ENCODE measurements at regions not wholly inside any gene's neighbourhood (a gene's known extent, or its start where the extent isn't known, plus 50 kb on each side); places are given as distances from the start of the nearest gene placed in this dataset.

- Histone ChIP-seq H3K36me3 (replicated peaks in 1 of 2; ENCODE audit: control insufficient read depth in 1 of 2, insufficient read depth in 2 of 2, low read length in 1 of 2) (no peaks in the 10 kb centered on the region), H4K20me1 (ENCODE audit: insufficient read depth) (no peaks in the 10 kb centered on the region), H3K4me1 (ENCODE audit: control insufficient read depth in 1 of 2, insufficient read depth in 2 of 2, low read depth in 1 of 2, low read length in 1 of 2) (no peaks in the 10 kb centered on the region; a peak in 1 of 4 replicates), H3K4me3 (ENCODE audit: low read depth in 2 of 2, low read length in 1 of 2) (no peak overlapping the region), H3K9me2 (no peaks in the 10 kb centered on the region), H2AFZ (ENCODE audit: low read depth) (no peak overlapping the region), H3K9ac (no peak overlapping the region), H3K27ac (ENCODE audit: low read depth in 2 of 2, low read length in 1 of 2) (no peak overlapping the region), H3F3A (replicated peaks; ENCODE audit: insufficient read depth) (no peaks in the 10 kb centered on the region), H3K9me3 (no peaks in the 10 kb centered on the region), H3K4me2 (no peak overlapping the region), H3K79me2 (ENCODE audit: insufficient read depth) (no peaks in the 10 kb centered on the region), H3K27me3 (ENCODE audit: insufficient read depth) (no peaks in the 10 kb centered on the region; the same call in 1 of the 2 replicates)
- TF ChIP-seq POLR2AphosphoS5 (IDR thresholded peaks at IDR 0.05; ENCODE audit: low read depth, low read length): no peak
- TF ChIP-seq ZBTB33 (IDR thresholded peaks at IDR 0.05; ENCODE audit: borderline replicate concordance, low read depth): no peak
- TF ChIP-seq MXI1 (IDR thresholded peaks at IDR 0.05; ENCODE audit: low read depth, low read length): no peak
- TF ChIP-seq YY1 (IDR thresholded peaks at IDR 0.05; ENCODE audit: low read depth): no peak
- TF ChIP-seq MAX (IDR thresholded peaks at IDR 0.05; ENCODE audit: low read depth): no peak
- no peak for TF ChIP-seq FOXJ3 (CRISPR knock-in tag; IDR thresholded peaks at IDR 0.05)
- TF ChIP-seq RAD21 (IDR thresholded peaks at IDR 0.05; ENCODE audit: low read length): no peak
- TF ChIP-seq SMC3 (IDR thresholded peaks at IDR 0.05; ENCODE audit: low read depth, low read length): no peak
- TF ChIP-seq TCF12 (IDR thresholded peaks at IDR 0.05): no peak
- TF ChIP-seq PBX3 (IDR thresholded peaks at IDR 0.05): no peak
- TF ChIP-seq FOSL2 (IDR thresholded peaks at IDR 0.05; ENCODE audit: borderline replicate concordance, low read depth): no peak
- no peak for TF ChIP-seq MEF2A (IDR thresholded peaks at IDR 0.05; ENCODE audit: borderline replicate concordance, low read depth)
- TF ChIP-seq USF2 (IDR thresholded peaks at IDR 0.05; ENCODE audit: borderline replicate concordance, low read depth, low read length): no peak
- TF ChIP-seq FOXM1 (IDR thresholded peaks at IDR 0.05; ENCODE audit: low read depth): no peak
- no peak for TF ChIP-seq RXRA (IDR thresholded peaks at IDR 0.05; ENCODE audit: borderline replicate concordance, low read depth)
- TF ChIP-seq TEAD4 (IDR thresholded peaks at IDR 0.05; ENCODE audit: borderline replicate concordance, insufficient read depth): no peak
- no peak for TF ChIP-seq TAF1 (IDR thresholded peaks at IDR 0.05; ENCODE audit: borderline replicate concordance, low read depth, low read length)
- TF ChIP-seq GATA2 (CRISPR knock-in tag; IDR thresholded peaks at IDR 0.05): no peak
- TF ChIP-seq GABPA (IDR thresholded peaks at IDR 0.05; ENCODE audit: low read depth): no peak
- TF ChIP-seq EP300 (IDR thresholded peaks at IDR 0.05; ENCODE audit: borderline replicate concordance in 1 of 2, low read depth in 1 of 2, low read length in 1 of 2): no peak
- ChIA-PET CTCF (interaction anchor here (0.6 to 22.8 kb wide), 3 partner anchors 34 to 98 kb away, joined by 3 to 175 read pairs (median 15); no protein-coding TSS in a partner anchor), POLR2A (interaction anchor here (0.5 kb wide), 1 partner anchor 62 kb away, joined by 4 read pairs; no protein-coding TSS in a partner anchor)
- no peak for DNase-seq
- 52% methylated on average over 6 of the region's 6 CpGs for WGBS (ENCODE audit: low lambda C conversion rate)
Observed at GRCh38 chr7:128172963-128173362, 68.1 kb upstream of the LEP start.
